HepG2 (cell line): ENCODE measurements at regions not wholly inside any gene's neighbourhood (a gene's known extent, or its start where the extent isn't known, plus 50 kb on each side); places are given as distances from the start of the nearest gene placed in this dataset.

ENCODE experiments used
- ATAC-seq: fragments of 200-7000 bp; cut with Tn5 transposase; 3 replicates; pipeline ENCODE4 v1.9.1; 2020; ENCODE audit warnings: mild to moderate bottlenecking, moderate library complexity
- BruUV-seq: library from RNA; stranded (reverse); fragments of 400-500 nt; replicated peaks from 2 replicates; lab custom pipeline; 2021; lab: Mats Ljungman, UMichigan
- CTCF ChIA-PET: fragments of 300-600 bp; formaldehyde crosslinking; extraction: SDS; loops from one replicate; lab custom pipeline; 2021; ENCODE audit warnings: low total read pairs, inconsistent platforms, low intra/inter-chr PET ratio; lab: Yijun Ruan, JAX
- POLR2A ChIA-PET: fragments of 350-600 bp; sonication (Branson Sonifier 250); formaldehyde crosslinking; loops from one replicate; lab custom pipeline; 2020; ENCODE audit warnings: antibody characterized with exemption, inconsistent platforms; lab: Yijun Ruan, JAX
- DNase-seq: peaks from one replicate; pipeline ENCODE4 v3.0.0-alpha.2; 2015; ENCODE audit warnings: low spot score
- FAIRE-seq: peaks from 3 replicates; lab custom pipeline; 2011; peaks lifted over from hg19 to GRCh38; lab: Jason Lieb, UNC
- H2AFZ ChIP-seq: one replicate; pipeline ENCODE4 v1.6.1; 2011; ENCODE audit warnings: low read length, inconsistent platforms
- H3K27ac ChIP-seq: fragments of 300-600 bp; 3 replicates; pipeline ENCODE4 v1.8.0; 2011; ENCODE audit warnings: mixed run types, mild to moderate bottlenecking, mixed read lengths, low read length, inconsistent platforms; ENCODE audit not compliant: insufficient read depth; ENCODE audit errors: extremely low read length
- H3K27me3 ChIP-seq, 2 experiments: fragments of 200-600 bp in 1 of 2; 2 replicates in 1 of 2; 3 replicates in 1 of 2; pipeline versions ENCODE4 v1.6.0 to v1.8.0; 2011; ENCODE audit warnings: low read length in 2 of 2, mild to moderate bottlenecking in 2 of 2, moderate library complexity in 2 of 2, inconsistent platforms in 1 of 2; ENCODE audit not compliant: insufficient read depth in 2 of 2, control insufficient read depth in 1 of 2
- H3K36me3 ChIP-seq, 2 experiments: fragments of 200-600 bp in 1 of 2; replicated peaks in 1 of 2; 2 replicates in 1 of 2; 3 replicates in 1 of 2; pipeline versions ENCODE4 v1.5.1 to v1.8.0; 2011; ENCODE audit warnings: low read length in 2 of 2, inconsistent platforms in 1 of 2; ENCODE audit not compliant: insufficient read depth in 2 of 2, control insufficient read depth in 1 of 2
- H3K4me1 ChIP-seq: 2 replicates; pipeline ENCODE4 v1.5.1; 2012; ENCODE audit warnings: low read length, inconsistent platforms; ENCODE audit not compliant: insufficient read depth
- H3K4me2 ChIP-seq: 2 replicates; pipeline ENCODE4 v1.6.0; 2011; ENCODE audit warnings: low read depth, low read length, inconsistent platforms
- H3K4me3 ChIP-seq, 3 experiments: fragments of 200-600 bp in 1 of 3; sonication (generic), shearing (Covaris generic) in 1 of 3; replicated peaks in 1 of 3; 2 replicates each; pipeline ENCODE4 v1.5.1; 2011 to 2016; ENCODE audit warnings: low read length in 3 of 3, inconsistent platforms in 2 of 3, low read depth in 2 of 3, mild to moderate bottlenecking in 2 of 3, control low read depth in 1 of 3, mixed read lengths in 1 of 3; ENCODE audit not compliant: insufficient read depth in 1 of 3
- H3K79me2 ChIP-seq: one replicate; pipeline ENCODE4 v1.6.1; 2011; ENCODE audit warnings: low read length, inconsistent platforms; ENCODE audit not compliant: insufficient read depth
- H3K9ac ChIP-seq: 2 replicates; pipeline ENCODE4 v1.6.0; 2011; ENCODE audit warnings: mild to moderate bottlenecking, low read depth, low read length, inconsistent platforms; ENCODE audit not compliant: insufficient read depth
- H3K9me3 ChIP-seq: 2 replicates; pipeline ENCODE4 v1.5.1; 2012; ENCODE audit warnings: mild to moderate bottlenecking, low read length
- H4K20me1 ChIP-seq: 2 replicates; pipeline ENCODE4 v1.6.0; 2011; ENCODE audit warnings: inconsistent platforms, mild to moderate bottlenecking, low read length, moderate library complexity; ENCODE audit not compliant: insufficient read depth
- DNMT1 ChIP-seq: sonication (generic); formaldehyde crosslinking; IDR thresholded peaks from 2 replicates; pipeline ENCODE4 v1.5.1; 2020; ENCODE audit warnings: mild to moderate bottlenecking, missing genetic modification reagents
- EHMT2 ChIP-seq: fragments of 200-600 bp; sonication (generic); IDR thresholded peaks from 2 replicates; pipeline ENCODE4 v1.7.0; 2017; ENCODE audit warnings: antibody characterized with exemption, low read depth, low read length, borderline replicate concordance
- EZH2 ChIP-seq: conservative IDR thresholded peaks from 2 replicates; pipeline ENCODE4 v1.6.1; 2012; ENCODE audit warnings: mild to moderate bottlenecking, low read depth, low read length, moderate library complexity
- GTF3A ChIP-seq: sonication (generic); formaldehyde crosslinking; conservative IDR thresholded peaks from 2 replicates; pipeline ENCODE4 v1.4.0; 2020; ENCODE audit warnings: mild to moderate bottlenecking, missing genetic modification reagents
- MAFF ChIP-seq: IDR thresholded peaks from 2 replicates; pipeline ENCODE4 v1.6.1; 2011; ENCODE audit warnings: low read depth, low read length, improper control_type of control experiment
- SUZ12 ChIP-seq: fragments of 150-350 bp; IDR thresholded peaks from 2 replicates; pipeline ENCODE4 v1.6.1; 2014; ENCODE audit warnings: low read depth, low read length
- ZBTB7A ChIP-seq: sonication (generic); formaldehyde crosslinking; IDR thresholded peaks from 2 replicates; pipeline ENCODE4 v1.8.0; 2022; ENCODE audit warnings: mild to moderate bottlenecking, missing genetic modification reagents
- ZNF17 ChIP-seq: sonication (generic); formaldehyde crosslinking; IDR thresholded peaks from 2 replicates; pipeline ENCODE4 v1.5.0; 2020; ENCODE audit warnings: mild to moderate bottlenecking, missing genetic modification reagents
- ZNF619 ChIP-seq: sonication (generic); formaldehyde crosslinking; IDR thresholded peaks from 2 replicates; pipeline ENCODE4 v1.4.0; 2020; ENCODE audit warnings: mild to moderate bottlenecking, missing genetic modification reagents
- ZNF674 ChIP-seq: sonication (generic); formaldehyde crosslinking; IDR thresholded peaks from 2 replicates; pipeline ENCODE4 v1.5.0; 2020; ENCODE audit warnings: low read depth, mild to moderate bottlenecking, missing genetic modification reagents
- WGBS: methylation state at CpG from one replicate; pipeline ENCODE4 v1.1.6; 2017; ENCODE audit warnings: low lambda C conversion rate; 5-methylcytosine and 5-hydroxymethylcytosine counted together
- in situ Hi-C: cut with HindIII; loops from 2 replicates; pipeline ENCODE4 v1.10.0; 2017; ENCODE audit warnings: low pct_unique_long_range_greater_than_20kb; ENCODE audit not compliant: extremely low pct_ligation_motif_present
- intact Hi-C: fragments of 100-400 bp; cut with micrococcal nuclease; formaldehyde crosslinking; loops from one replicate; pipeline ENCODE4 v1.10.0; 2022; ENCODE audit not compliant: unreplicated experiment
- TF ChIP-seq, protein P1 (sequence below): sonication (generic); formaldehyde crosslinking; IDR thresholded peaks from 2 replicates; pipeline ENCODE4 v1.8.0; 2022; ENCODE audit warnings: missing genetic modification reagents, mild to moderate bottlenecking, moderate library complexity, borderline replicate concordance
- TF ChIP-seq, protein P2 (sequence below): sonication (generic); formaldehyde crosslinking; IDR thresholded peaks from 2 replicates; pipeline ENCODE4 v1.4.0; 2020; ENCODE audit warnings: mild to moderate bottlenecking, missing genetic modification reagents, borderline replicate concordance
- TF ChIP-seq, protein P3 (sequence below): sonication (generic); formaldehyde crosslinking; IDR thresholded peaks from 2 replicates; pipeline ENCODE4 v1.4.0; 2020; ENCODE audit warnings: mild to moderate bottlenecking, missing genetic modification reagents

DNA sequence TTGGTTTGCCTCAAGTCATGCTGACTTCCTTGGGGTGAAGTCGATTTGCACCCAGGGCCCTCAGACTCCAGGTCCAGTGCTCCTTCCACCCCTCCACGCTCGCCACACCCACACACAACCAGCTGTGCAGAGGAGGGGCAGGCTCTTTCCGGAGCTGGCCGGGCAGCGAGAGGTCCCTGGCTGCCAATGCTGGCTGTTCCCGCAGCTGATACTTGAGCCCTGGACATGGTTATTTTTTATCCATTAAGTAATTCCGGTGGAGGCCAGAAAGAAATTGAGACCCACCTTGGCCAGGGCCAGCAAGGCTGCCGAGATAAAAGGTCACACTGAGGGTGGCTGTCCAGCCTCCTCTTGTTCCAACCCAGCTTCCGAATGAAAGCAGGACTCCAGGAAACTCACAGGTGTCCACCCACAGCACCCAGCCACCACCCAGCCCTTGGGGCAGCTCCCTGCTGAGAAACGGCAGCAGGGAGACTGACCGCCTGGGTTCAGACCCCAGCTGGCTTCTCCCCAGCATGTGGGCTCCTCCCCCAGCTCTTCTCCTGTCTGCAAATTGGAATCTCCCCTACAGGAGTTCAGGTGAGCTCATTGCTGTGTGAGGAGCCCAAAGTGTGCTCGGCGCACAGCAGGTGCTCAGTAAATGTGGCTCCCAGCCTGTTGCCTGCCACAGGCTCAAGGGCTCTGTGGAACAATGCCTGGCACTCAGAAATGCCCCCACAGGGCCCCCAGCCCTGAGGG, 77.8 kb downstream of the PDGFA start:
- Histone ChIP-seq H3K9ac (no peak overlapping the region), H3K36me3 (no peaks in the 10 kb centered on the region), H3K4me1 (peaks cover 16% of the 10 kb centered on the region; the same call in 1 of the 2 replicates), H3K27me3 (peaks cover 17 to 49% of the 10 kb centered on the region in 2 experiments), H2AFZ (no peak overlapping the region), H3K9me3 (no peaks in the 10 kb centered on the region), H3K4me3 (no peak overlapping the region), H3K4me2 (no peak overlapping the region), H3K79me2 (no peaks in the 10 kb centered on the region), H3K27ac (no peak overlapping the region), H4K20me1 (no peaks in the 10 kb centered on the region)
- no peak for FAIRE-seq
- no peak for DNase-seq
- in situ Hi-C loops = no loop called here
- ATAC-seq = no peak
- no TSS peak for BruUV-seq
- intact Hi-C loops = no loop called here
- ChIA-PET CTCF (no interaction called here), POLR2A (no interaction called here)
- 40% methylated on average over 11 of the region's 14 CpGs for WGBS
- no peak for TF ChIP-seq ZNF619 (CRISPR knock-in tag)
- TF ChIP-seq ZNF674 (CRISPR knock-in tag) = no peak
- TF ChIP-seq ZNF17 = no peak
- TF ChIP-seq, protein P1, sequence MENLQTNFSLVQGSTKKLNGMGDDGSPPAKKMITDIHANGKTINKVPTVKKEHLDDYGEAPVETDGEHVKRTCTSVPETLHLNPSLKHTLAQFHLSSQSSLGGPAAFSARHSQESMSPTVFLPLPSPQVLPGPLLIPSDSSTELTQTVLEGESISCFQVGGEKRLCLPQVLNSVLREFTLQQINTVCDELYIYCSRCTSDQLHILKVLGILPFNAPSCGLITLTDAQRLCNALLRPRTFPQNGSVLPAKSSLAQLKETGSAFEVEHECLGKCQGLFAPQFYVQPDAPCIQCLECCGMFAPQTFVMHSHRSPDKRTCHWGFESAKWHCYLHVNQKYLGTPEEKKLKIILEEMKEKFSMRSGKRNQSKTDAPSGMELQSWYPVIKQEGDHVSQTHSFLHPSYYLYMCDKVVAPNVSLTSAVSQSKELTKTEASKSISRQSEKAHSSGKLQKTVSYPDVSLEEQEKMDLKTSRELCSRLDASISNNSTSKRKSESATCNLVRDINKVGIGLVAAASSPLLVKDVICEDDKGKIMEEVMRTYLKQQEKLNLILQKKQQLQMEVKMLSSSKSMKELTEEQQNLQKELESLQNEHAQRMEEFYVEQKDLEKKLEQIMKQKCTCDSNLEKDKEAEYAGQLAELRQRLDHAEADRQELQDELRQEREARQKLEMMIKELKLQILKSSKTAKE (CRISPR knock-in tag) = no peak
- TF ChIP-seq, protein P2, sequence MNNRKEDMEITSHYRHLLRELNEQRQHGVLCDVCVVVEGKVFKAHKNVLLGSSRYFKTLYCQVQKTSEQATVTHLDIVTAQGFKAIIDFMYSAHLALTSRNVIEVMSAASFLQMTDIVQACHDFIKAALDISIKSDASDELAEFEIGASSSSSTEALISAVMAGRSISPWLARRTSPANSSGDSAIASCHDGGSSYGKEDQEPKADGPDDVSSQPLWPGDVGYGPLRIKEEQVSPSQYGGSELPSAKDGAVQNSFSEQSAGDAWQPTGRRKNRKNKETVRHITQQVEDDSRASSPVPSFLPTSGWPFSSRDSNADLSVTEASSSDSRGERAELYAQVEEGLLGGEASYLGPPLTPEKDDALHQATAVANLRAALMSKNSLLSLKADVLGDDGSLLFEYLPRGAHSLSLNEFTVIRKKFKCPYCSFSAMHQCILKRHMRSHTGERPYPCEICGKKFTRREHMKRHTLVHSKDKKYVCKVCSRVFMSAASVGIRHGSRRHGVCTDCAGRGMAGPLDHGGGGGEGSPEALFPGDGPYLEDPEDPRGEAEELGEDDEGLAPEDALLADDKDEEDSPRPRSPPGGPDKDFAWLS (CRISPR knock-in tag) = no peak
- no peak for TF ChIP-seq EHMT2
- no peak for TF ChIP-seq GTF3A
- TF ChIP-seq ZBTB7A (CRISPR knock-in tag) = no peak
- TF ChIP-seq SUZ12 = no peak
- TF ChIP-seq, protein P3, sequence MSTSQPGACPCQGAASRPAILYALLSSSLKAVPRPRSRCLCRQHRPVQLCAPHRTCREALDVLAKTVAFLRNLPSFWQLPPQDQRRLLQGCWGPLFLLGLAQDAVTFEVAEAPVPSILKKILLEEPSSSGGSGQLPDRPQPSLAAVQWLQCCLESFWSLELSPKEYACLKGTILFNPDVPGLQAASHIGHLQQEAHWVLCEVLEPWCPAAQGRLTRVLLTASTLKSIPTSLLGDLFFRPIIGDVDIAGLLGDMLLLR = no peak
- no peak for TF ChIP-seq DNMT1 (CRISPR knock-in tag)
- no peak for TF ChIP-seq MAFF
- no peak for TF ChIP-seq EZH2
